DLD1 (cell line): ENCODE measurements at regions not wholly inside any gene's neighbourhood (a gene's known extent, or its start where the extent isn't known, plus 50 kb on each side); places are given as distances from the start of the nearest gene placed in this dataset.
"Not testable (repeated sequence)": the region's sequence is repeated elsewhere in the genome, so short reads cannot be mapped to it uniquely, and the experiment has no call there.

Experiments
- in situ Hi-C: cut with HindIII; loops from 2 replicates; pipeline ENCODE4 v1.10.0; 2017; ENCODE audit warnings: low sequenced_read_pairs

GRCh38 chr18:10077986-10078385 is 164.2 kb downstream of the VAPA start:
- in situ Hi-C loops = no loop called here

GRCh38 chr18:10080372-10080771 is 166.6 kb downstream of the VAPA start:
- in situ Hi-C loops = no loop called here

DNA sequence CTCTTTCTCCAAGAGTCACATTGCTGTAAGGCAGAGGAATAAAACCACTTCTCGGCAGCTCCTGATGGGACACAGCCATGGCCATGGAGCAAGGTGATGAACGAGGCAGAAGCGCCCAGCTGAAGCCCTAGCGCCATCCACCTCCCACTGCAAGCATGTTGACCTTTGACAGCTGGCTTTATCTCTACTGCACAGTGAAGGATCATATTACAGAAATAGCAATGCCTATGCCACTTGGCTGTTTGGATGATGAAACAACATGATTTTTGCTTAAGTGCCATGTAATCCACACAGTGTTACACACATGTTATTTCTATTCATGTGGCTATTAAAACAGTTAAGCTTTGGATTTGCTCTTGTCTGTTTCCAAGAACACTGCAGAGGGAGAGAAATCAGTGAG is 167.7 kb downstream of the VAPA start:
- in situ Hi-C loops = no loop called here

- in situ Hi-C loops = no loop called here
Observed at GRCh38 chr18:10085416-10085815, 171.6 kb downstream of the VAPA start.

DNA sequence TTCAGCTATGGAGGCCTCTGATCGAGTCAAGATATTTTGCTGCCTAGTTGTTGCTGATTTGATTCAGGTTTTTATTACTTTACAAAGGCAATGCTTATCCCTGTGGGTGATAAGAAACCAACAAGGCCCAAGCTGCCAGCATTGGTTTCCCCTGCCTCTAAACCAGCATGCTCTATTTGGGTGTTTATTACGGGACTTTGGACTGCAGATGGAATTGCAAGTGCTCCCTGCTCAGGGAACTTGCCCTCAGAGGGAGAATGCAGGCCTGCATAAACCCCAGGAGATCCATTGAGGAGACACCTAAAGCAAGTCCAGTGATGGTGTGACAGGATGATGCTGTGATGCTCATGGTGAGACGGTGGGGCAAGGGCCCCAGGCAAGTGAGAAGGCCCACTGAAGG is 172.1 kb downstream of the VAPA start:
- in situ Hi-C loops = no loop called here

DNA sequence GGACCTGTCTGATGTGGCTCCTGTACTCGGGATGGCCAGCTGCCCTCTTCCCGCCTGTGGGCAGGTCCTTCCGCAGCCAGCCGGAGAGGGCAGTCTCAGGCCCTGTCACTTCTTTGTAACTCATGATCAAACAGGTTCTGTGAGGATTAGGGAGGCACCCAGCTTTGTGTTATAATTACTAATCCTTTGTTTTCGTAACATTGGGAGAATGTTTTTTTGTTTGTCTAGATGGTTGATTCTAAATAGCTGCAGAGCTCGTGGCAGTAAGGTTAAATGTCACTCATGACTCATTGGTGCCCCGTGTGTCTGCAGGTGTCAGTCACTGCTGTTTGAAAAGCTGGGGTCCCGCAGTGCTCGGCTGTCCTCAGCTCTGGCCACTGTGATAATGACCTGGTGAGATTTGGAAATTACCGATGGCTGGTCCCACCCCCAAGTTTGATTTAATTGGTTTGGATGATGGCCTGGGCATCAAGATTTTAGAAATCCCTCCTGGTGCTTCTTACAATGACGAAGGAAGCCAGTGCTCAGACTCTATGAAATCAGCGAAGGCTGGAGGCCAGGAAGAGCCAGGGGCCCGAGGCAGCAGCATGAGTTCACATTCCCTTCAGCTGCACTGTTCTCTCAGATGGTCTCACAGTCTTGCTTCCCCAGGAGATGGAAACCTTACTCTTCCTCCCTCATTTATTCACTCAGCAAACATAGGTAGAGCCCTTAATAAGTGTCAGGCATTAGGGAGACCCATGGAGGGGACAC is 172.8 kb downstream of the VAPA start:
- in situ Hi-C loops = no loop called here

GRCh38 chr18:10088734-10089133 is 174.9 kb downstream of the VAPA start:
- in situ Hi-C loops = no loop called here

GRCh38 chr18:10089881-10090280 is 176.1 kb downstream of the VAPA start:
- in situ Hi-C loops = no loop called here

GRCh38 chr18:10090668-10091067 is 176.9 kb downstream of the VAPA start:
- in situ Hi-C loops = no loop called here

DNA sequence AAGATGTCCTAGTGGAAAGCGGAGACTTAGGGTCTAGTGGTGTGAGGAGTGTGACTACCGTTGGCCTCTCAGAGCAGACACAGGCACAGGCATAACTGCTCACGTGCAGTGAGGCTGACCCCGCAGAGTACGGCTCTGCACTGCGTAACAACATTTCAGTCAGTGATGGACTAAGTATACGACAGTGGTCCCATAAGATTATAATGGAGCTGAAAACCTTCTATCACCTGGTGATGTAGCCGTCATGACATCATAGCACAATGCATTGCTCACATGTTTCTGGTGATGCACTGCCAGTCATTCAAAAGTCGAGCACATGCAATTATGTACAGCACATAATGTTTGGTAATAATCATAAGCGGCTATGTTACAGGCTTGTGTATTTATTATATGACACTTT is 179.6 kb downstream of the VAPA start:
- in situ Hi-C loops = no loop called here

- in situ Hi-C loops = no loop called here
Observed at GRCh38 chr18:10094154-10094553, 180.3 kb downstream of the VAPA start.

DNA sequence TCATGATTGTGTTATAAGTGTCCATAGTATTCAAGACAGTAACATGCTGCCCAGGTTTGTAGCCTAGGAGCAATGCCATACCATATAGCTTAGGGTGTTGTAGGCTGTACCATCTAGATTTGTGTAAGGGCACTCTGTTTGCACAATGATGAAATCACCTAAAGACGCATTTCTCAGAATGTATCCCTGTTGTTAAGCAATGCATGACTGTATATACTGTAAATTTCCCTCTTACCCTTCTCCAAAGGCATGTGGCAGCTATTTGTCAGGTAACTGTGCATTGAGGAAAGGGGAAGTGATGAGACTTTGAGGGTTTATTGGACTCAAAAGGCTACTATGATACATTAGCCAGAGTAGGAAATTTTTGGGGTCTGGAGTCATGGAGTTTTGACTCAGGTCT is 180.8 kb downstream of the VAPA start:
- in situ Hi-C loops = loop anchor here (5.0 kb wide), 1 partner anchor 68 kb away; no protein-coding TSS in a partner anchor

DNA sequence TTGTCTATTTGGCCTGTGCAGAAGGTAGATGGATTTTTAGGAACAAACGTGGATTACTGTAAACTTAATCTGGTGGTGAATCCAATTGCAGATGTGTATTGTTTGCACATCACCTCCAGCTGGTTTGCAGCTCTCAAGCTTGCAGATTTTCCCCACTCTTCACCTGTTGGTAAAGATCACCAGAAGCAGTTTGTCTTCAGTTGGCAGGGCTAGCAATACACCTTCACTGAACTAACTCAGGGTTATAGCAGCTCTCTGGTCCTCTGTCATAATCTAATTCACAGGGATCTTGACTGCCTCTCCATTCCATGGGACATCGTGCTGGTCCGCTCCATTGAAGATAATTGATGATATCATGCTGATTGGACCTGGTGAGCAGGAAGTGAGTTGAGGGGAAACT is 181.5 kb downstream of the VAPA start:
- in situ Hi-C loops = loop anchor here (5.0 kb wide), 1 partner anchor 67 kb away; no protein-coding TSS in a partner anchor

- in situ Hi-C loops = loop anchor here (5.0 kb wide), 1 partner anchor 63 kb away; no protein-coding TSS in a partner anchor
Observed at GRCh38 chr18:10099539-10100140, 185.8 kb downstream of the VAPA start.

- in situ Hi-C loops = no loop called here
Observed at GRCh38 chr18:10100196-10100595, 186.4 kb downstream of the VAPA start.

DNA sequence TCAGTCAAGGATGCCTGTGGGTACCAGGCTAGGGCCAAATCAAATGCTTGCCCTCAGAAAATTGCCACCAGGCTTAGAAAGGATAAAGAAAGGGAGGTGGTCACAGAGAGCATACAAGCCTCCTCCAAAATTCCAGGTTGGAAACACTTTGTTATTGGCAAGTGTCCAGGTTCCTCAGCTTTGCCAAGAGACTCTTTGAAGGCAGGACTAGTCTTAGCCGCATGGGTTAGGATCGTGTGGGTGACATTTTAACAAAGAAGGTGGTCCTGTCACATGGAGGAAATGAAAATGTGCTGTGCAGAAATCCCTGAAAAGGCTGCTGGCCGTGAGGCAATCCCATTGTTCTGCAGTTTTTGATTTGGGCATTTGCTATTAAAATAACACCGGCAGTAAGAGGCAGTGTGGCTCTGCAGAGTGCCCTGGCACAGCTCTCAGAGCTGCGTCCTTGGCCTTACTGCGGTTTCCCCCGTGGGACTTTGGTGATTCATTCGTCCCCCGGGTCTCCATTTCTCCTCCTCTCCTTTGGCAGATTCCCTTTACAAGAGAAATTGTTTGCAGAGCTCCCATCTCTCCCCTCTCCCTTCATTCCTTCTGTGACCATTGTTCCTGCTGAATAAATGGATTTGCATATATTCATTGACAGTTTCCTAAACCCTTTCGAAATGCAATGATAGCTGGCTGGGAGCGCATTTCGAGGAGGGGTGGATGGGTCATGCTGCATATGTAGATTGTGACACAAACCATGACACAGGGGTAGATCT is 187.3 kb downstream of the VAPA start:
- in situ Hi-C loops = no loop called here

DNA sequence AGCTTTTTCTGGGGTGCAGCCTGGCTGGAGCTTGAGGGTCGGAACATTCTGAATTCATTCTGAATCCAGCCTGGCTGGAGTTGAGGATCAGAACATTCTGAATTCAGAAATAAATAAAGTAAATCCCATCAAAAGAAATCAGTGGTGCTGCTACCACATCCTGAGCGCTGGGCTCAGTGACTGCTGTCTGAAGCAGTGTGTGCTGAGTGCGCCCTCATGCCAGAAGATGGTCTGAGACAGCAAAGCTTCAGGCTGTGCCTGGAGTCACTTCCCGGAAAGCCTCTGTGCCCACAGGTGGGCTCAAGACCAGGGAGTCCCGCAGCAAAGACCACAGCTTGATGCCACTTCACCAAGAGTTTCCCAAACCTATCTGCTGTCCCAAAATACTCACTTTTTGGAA is 187.9 kb downstream of the VAPA start:
- in situ Hi-C loops = no loop called here

DNA sequence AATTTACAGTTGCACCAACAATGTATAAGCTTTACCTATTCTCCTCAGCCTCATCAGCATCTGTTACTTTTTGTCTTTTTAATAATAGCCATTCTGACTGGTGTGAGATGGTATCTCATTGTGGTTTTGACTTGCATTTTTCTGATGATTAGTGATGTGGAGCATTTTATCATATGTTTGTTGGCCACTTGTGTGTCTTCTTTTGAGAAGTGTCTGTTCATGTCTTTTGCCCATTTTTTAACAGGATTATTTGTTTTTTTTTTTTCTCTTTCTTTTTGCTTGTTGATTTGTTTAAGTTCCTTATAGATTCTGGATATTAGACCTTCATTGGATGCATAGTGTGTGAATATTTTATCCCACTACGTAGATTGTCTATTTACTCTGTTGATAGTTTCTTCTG is 191.3 kb downstream of the VAPA start:
- in situ Hi-C loops = not testable (repeated sequence)

DNA sequence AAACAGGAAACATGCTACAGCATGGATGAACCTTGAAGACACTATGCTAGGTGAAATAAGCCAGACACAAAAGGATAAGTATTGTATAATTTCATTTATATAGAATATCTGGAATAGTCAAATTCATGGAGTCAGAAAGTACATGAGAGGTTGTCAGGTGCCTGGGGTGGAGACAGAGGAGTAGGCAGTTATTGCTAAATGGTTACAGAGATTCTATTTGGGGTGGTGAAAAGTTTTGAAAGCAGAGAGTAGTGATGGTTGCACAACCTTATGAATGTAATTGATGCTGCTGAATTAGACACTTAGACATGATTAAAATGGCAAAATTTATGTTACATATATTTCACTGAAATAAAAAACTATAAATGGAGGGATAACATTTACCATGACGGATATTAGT is 197.4 kb downstream of the VAPA start:
- in situ Hi-C loops = no loop called here

DNA sequence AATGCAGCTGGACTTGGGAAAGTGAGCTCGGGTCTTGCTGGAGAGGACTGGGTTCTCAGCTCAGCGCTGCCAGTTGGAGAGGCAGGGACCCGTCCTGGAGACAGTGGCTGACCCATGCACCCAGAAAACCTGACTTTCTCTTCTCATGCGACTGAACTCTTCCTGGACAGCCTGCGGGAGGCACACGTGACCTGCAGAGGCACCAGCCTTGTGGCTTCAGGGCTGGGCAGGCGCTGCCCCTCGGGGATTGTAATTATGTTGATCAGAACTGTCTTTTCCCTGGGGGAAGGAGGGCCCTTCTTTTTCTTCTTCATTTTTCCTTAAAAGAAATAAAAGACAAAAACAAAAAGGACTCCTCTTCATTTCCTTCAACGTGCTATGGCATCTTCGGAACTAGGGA is 198.1 kb downstream of the VAPA start:
- in situ Hi-C loops = no loop called here

DNA sequence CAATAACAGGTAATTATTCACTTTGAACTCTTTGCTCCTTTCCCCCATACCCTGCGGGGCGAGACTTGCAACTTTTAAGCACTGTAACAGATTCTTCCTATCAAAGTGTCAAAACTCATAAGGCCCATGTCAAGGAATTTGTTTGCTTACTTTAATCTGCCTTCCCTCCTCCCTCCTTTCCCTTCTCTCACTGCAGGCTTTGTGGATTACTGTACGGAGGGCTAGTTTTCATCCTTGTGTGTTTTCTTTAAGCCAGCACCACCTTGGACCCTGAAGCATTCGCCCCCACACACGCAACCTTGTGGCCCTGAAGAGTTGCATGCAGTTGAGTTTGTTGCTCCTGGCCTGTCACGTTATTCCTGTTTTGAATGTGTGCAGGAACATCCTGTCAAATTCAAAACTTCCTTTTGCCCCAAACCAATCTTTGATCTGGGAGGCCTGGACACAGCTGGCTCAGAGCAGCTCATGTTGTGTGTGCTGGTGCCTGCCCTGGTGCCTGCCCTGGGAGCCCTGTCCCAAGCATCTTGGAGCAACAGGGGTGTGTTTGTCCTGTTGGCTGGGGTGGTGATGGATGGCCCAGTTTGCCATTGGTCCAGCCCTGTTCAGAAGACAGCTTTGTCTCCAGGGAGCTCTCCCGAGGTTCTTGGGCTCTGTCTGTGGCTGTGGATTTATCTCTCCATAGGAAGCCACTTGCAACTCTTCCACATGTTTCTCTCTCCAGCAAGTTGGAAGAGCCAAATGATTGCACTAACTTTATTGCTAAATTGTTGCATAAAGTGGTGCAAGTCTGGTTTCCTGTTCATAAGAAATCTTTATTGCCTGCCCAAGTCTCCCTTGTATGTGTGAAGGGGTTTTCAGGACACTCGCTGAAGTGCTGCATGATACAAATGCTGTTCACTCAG is 199.6 kb downstream of the VAPA start:
- in situ Hi-C loops = no loop called here
